IMR-90 (cell line): ENCODE measurements at regions not wholly inside any gene's neighbourhood (a gene's known extent, or its start where the extent isn't known, plus 50 kb on each side); places are given as distances from the start of the nearest gene placed in this dataset.
"Not testable (repeated sequence)": the region's sequence is repeated elsewhere in the genome, so short reads cannot be mapped to it uniquely, and the experiment has no call there.

Experiments
- ATAC-seq: fragments of 200-7000 bp; cut with Tn5 transposase; 2 replicates; pipeline ENCODE4 v1.9.1; 2020; ENCODE audit warnings: low read depth, mild to moderate bottlenecking, moderate library complexity
- BruUV-seq: library from RNA; stranded (reverse); fragments of 400-500 nt; replicated peaks from 2 replicates; lab custom pipeline; 2021; lab: Mats Ljungman, UMichigan
- CTCF ChIA-PET: fragments of 300-600 bp; formaldehyde crosslinking; extraction: SDS; loops from one replicate; lab custom pipeline; 2021; ENCODE audit warnings: antibody characterized with exemption; lab: Yijun Ruan, JAX
- POLR2A ChIA-PET: fragments of 300-600 bp; sonication (Branson Sonifier 250); formaldehyde crosslinking; loops from one replicate; lab custom pipeline; 2022; ENCODE audit warnings: antibody characterized with exemption; ENCODE audit not compliant: unreplicated experiment; lab: Charles Lee
- DNase-seq: peaks from one replicate; pipeline ENCODE4 v3.0.0; 2013
- H2AFZ ChIP-seq: replicated peaks from 2 replicates; pipeline ENCODE3; 2013; ENCODE audit warnings: low read length, mild to moderate bottlenecking; ENCODE audit not compliant: poor library complexity
- H2AK5ac ChIP-seq: 2 replicates; pipeline ENCODE4 v1.6.1; 2013; ENCODE audit warnings: low read depth, low read length, inconsistent platforms
- H2AK9ac ChIP-seq: replicated peaks from 2 replicates; pipeline ENCODE3; 2013; ENCODE audit warnings: mild to moderate bottlenecking, low read depth, low read length, moderate library complexity; ENCODE audit not compliant: poor library complexity
- H2BK120ac ChIP-seq: 2 replicates; pipeline ENCODE4 v1.6.1; 2013; ENCODE audit warnings: low read depth, low read length, inconsistent platforms
- H2BK15ac ChIP-seq: 3 replicates; pipeline ENCODE4 v1.6.1; 2013; ENCODE audit warnings: low read depth, low read length, inconsistent platforms
- H2BK20ac ChIP-seq: 2 replicates; pipeline ENCODE4 v1.6.1; 2013; ENCODE audit warnings: low read depth, mild to moderate bottlenecking, inconsistent platforms, low read length, moderate library complexity
- H2BK5ac ChIP-seq: 2 replicates; pipeline ENCODE4 v1.6.1; 2013; ENCODE audit warnings: mild to moderate bottlenecking, low read depth, low read length, inconsistent platforms; ENCODE audit not compliant: poor library complexity, severe bottlenecking
- H3K14ac ChIP-seq: replicated peaks from 2 replicates; pipeline ENCODE4 v1.6.1; 2013; ENCODE audit warnings: low read depth, low read length, inconsistent platforms
- H3K18ac ChIP-seq: 2 replicates; pipeline ENCODE4 v1.6.1; 2013; ENCODE audit warnings: low read depth, low read length, control low read depth
- H3K23ac ChIP-seq: 2 replicates; pipeline ENCODE4 v1.6.1; 2013; ENCODE audit warnings: low read depth, low read length, inconsistent platforms
- H3K27ac ChIP-seq: 2 replicates; pipeline ENCODE4 v1.5.1; 2013; ENCODE audit warnings: mild to moderate bottlenecking, control low read depth, low read length; ENCODE audit not compliant: insufficient read depth
- H3K27me3 ChIP-seq: 2 replicates; pipeline ENCODE4 v1.6.1; 2013; ENCODE audit warnings: low read length; ENCODE audit not compliant: control insufficient read depth, insufficient read depth
- H3K36me3 ChIP-seq: 2 replicates; pipeline ENCODE4 v1.6.1; 2013; ENCODE audit warnings: low read length, mixed read lengths; ENCODE audit not compliant: control insufficient read depth, insufficient read depth
- H3K4ac ChIP-seq: 2 replicates; pipeline ENCODE4 v1.6.1; 2013; ENCODE audit warnings: low read depth, low read length, inconsistent platforms
- H3K4me1 ChIP-seq: 2 replicates; pipeline ENCODE4 v1.6.1; 2013; ENCODE audit warnings: low read length, mixed read lengths; ENCODE audit not compliant: control insufficient read depth, insufficient read depth
- H3K4me2 ChIP-seq: 2 replicates; pipeline ENCODE4 v1.6.1; 2013; ENCODE audit warnings: low read depth, mild to moderate bottlenecking, control low read depth, low read length, moderate library complexity
- H3K4me3 ChIP-seq: 2 replicates; pipeline ENCODE4 v1.5.1; 2013; ENCODE audit warnings: low read depth, mild to moderate bottlenecking, control low read depth, low read length, moderate library complexity; ENCODE audit not compliant: insufficient read depth
- H3K56ac ChIP-seq: 2 replicates; pipeline ENCODE4 v1.6.1; 2013; ENCODE audit warnings: low read length, inconsistent platforms; ENCODE audit not compliant: insufficient read depth; ENCODE audit errors: extremely low read depth
- H3K79me1 ChIP-seq, 2 experiments: 2 replicates each; pipeline ENCODE4 v1.6.1; 2013; ENCODE audit warnings: low read length in 2 of 2, inconsistent platforms in 1 of 2, low read depth in 1 of 2
- H3K9ac ChIP-seq: 2 replicates; pipeline ENCODE4 v1.6.1; 2013; ENCODE audit warnings: low read depth, low read length, control low read depth
- H3K9me1 ChIP-seq: 2 replicates; pipeline ENCODE4 v1.6.1; 2013; ENCODE audit warnings: low read length, inconsistent platforms; ENCODE audit not compliant: insufficient read depth
- H3K9me3 ChIP-seq: 2 replicates; pipeline ENCODE4 v1.6.1; 2013; ENCODE audit warnings: low read length; ENCODE audit not compliant: control insufficient read depth, insufficient read depth
- H4K20me1 ChIP-seq: 2 replicates; pipeline ENCODE4 v1.6.1; 2013; ENCODE audit warnings: low read length, inconsistent platforms; ENCODE audit not compliant: insufficient read depth
- H4K5ac ChIP-seq: 2 replicates; pipeline ENCODE4 v1.6.1; 2013; ENCODE audit warnings: mild to moderate bottlenecking, low read depth, low read length, control low read depth
- H4K8ac ChIP-seq, 2 experiments: 2 replicates each; pipeline ENCODE4 v1.6.1; 2013; ENCODE audit warnings: low read depth in 2 of 2, low read length in 2 of 2, control low read depth in 1 of 2, inconsistent platforms in 1 of 2
- H4K91ac ChIP-seq: 2 replicates; pipeline ENCODE4 v1.6.1; 2013; ENCODE audit warnings: low read depth, low read length, inconsistent platforms; ENCODE audit not compliant: insufficient read depth
- WGBS, 2 experiments: methylation state at CpG; one replicate each; pipeline versions ENCODE4 v1.1.5 to v1.1.7; 2013; ENCODE audit warnings: missing lambda C conversion rate in 2 of 2; ENCODE audit not compliant: insufficient read length in 1 of 2; ENCODE audit errors: extremely low coverage in 2 of 2; 5-methylcytosine and 5-hydroxymethylcytosine counted together
- dilution Hi-C: fragments of 300-500 bp; cut with HindIII; formaldehyde crosslinking; loops from one replicate; pipeline ENCODE4 v1.14.3; 2018; ENCODE audit warnings: low sequenced_read_pairs; ENCODE audit not compliant: unreplicated experiment
- in situ Hi-C: fragments of 300-500 bp; cut with MboI; formaldehyde crosslinking; loops from 3 replicates; pipeline ENCODE4 v1.14.3; 2019; ENCODE audit warnings: low sequenced_read_pairs, inconsistent platforms, mixed read lengths
- intact Hi-C: fragments of 100-400 bp; cut with micrococcal nuclease; formaldehyde crosslinking; loops from 2 replicates; pipeline ENCODE4 v1.10.0; 2022

GRCh38 chr13:86926916-86927315 is 744.3 kb upstream of the SLITRK5 start:
- H3K4me1 ChIP-seq, H4K20me1 ChIP-seq, H3K4me3 ChIP-seq, intact Hi-C loops, DNase-seq, H2BK15ac ChIP-seq, CTCF ChIA-PET, H3K18ac ChIP-seq, H2AK5ac ChIP-seq, in situ Hi-C loops, H3K27me3 ChIP-seq, H3K14ac ChIP-seq, H2AK9ac ChIP-seq, POLR2A ChIA-PET, H3K9me1 ChIP-seq, H4K8ac ChIP-seq, H2BK5ac ChIP-seq, H2AFZ ChIP-seq, H3K27ac ChIP-seq, H3K23ac ChIP-seq, H3K56ac ChIP-seq, dilution Hi-C loops, H4K5ac ChIP-seq, H3K4me2 ChIP-seq, H2BK120ac ChIP-seq, H3K9me3 ChIP-seq, H3K4ac ChIP-seq, ATAC-seq, H4K91ac ChIP-seq, BruUV-seq, H3K79me1 ChIP-seq, H2BK20ac ChIP-seq, H3K9ac ChIP-seq, H3K36me3 ChIP-seq: not testable (repeated sequence)
- no CpG with 5 or more reads among the region's 3 CpGs for WGBS, 2 experiments
